ENCODE measurements at regions not wholly inside any gene's neighbourhood (a gene's known extent, or its start where the extent isn't known, plus 50 kb on each side); places are given as distances from the start of the nearest gene placed in this dataset.

- TF ChIP-seq CTCF (IDR thresholded peaks at IDR 0.05) (no peak), POLR2AphosphoS5 (IDR thresholded peaks at IDR 0.05) (no peak), POLR2A (IDR thresholded peaks at IDR 0.05) (no peak)
Measured at GRCh38 chr21:26707246-26707645, 134.2 kb upstream of the CYYR1 start.

Data from suprapubic skin (tissue), 4 donors.